ENCODE measurements at regions not wholly inside any gene's neighbourhood (a gene's known extent, or its start where the extent isn't known, plus 50 kb on each side); places are given as distances from the start of the nearest gene placed in this dataset.

GRCh38 chr18:38843291-38843690, 1277.7 kb upstream of the CELF4 start:
- TF ChIP-seq CTCF (conservative IDR thresholded peaks at IDR 0.05; ENCODE audit: low read depth, low read length) (no peak), EZH2 (IDR thresholded peaks at IDR 0.05; ENCODE audit: low read length, unreplicated experiment) (no peak)
